ENCODE measurements at regions not wholly inside any gene's neighbourhood (a gene's known extent, or its start where the extent isn't known, plus 50 kb on each side); places are given as distances from the start of the nearest gene placed in this dataset.

GRCh38 chr10:105844676-105845570 lies 1203.8 kb downstream of the SORCS3 start:
- H3K4me3 Mint-ChIP-seq: no peak overlapping the region
- no peaks in the 10 kb centered on the region for H3K36me3 Mint-ChIP-seq
- H3K27ac Mint-ChIP-seq: no peak overlapping the region
- CTCF ChIA-PET: no interaction called here
- peaks cover 14% of the 10 kb centered on the region for H3K4me1 Mint-ChIP-seq
- peaks cover 4% of the 10 kb centered on the region for H3K9me3 Mint-ChIP-seq
- H3K27me3 Mint-ChIP-seq: no peaks in the 10 kb centered on the region
- DNase-seq: no peak

DNA sequence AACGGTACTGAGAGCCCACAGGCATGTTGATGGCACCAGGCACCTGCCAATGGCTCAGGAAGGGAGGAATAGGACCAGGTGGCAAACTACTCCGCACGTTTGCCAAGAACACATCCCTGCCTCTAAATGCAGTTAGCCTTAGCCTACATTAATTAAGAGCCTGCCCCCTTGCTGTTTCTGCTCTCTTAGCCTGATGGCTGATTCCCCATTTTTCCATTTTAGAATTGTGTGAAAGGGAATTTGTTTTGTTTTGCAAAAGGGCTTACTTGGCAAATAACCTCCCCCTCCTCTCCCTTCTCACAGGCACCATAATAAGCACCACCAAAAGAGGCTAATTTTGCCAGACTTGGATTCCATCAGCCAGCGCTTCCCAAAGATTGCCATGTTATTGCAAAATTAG lies 1203.2 kb downstream of the SORCS3 start:
- H3K36me3 Mint-ChIP-seq: no peaks in the 10 kb centered on the region
- H3K27ac Mint-ChIP-seq: no peak overlapping the region
- DNase-seq: no peak
- H3K27me3 Mint-ChIP-seq: no peaks in the 10 kb centered on the region
- H3K4me3 Mint-ChIP-seq: no peak overlapping the region
- H3K9me3 Mint-ChIP-seq: peaks cover 4% of the 10 kb centered on the region
- CTCF ChIA-PET: no interaction called here
- peaks cover 19% of the 10 kb centered on the region for H3K4me1 Mint-ChIP-seq

DNA sequence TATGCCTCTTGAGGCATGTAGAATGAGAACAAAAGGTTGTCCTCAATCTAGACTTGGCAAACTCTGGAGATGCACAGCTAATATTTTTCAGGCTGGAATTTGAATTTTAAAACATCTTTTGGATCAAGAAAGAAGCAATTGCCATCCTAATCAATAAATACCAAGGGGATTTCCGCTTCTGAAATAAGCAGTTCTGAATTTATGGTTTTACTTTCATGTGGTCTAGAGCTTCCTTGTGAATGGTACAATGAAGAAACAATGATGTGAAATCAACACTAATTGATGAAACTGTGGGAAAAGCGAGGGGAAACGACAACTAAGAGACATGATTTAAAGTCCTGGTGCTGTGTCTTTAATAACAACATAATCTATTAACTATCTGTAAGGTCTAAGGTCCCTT lies 1202.7 kb downstream of the SORCS3 start:
- no peak overlapping the region for H3K4me3 Mint-ChIP-seq
- DNase-seq: no peak

DNA sequence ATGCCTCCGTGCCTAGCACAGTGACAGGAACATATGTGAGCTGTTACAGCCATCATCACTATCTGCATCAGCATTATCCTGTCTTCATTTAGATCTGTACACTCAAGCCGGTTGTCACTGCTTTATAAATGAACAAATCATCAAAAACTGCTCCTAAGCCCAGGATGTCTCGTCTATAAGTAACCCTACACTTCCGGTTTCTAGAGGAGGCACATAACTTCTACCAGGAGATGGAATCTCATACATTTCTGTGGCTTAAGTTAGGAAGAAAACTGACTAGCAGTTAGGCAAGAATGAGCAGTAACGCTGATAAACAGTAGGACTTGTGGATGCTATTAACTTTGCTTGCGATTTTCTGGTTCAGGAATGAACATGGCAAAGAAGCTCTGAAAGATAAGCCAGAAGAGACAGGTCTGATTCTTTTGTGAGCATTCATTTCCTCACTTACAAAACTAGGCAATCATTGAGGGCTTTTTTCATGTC lies 1199.2 kb downstream of the SORCS3 start:
- Mint-ChIP-seq H3K9me3 (no peaks in the 10 kb centered on the region), H3K27me3 (no peaks in the 10 kb centered on the region), H3K27ac (no peak overlapping the region), H3K4me1 (peaks cover 37% of the 10 kb centered on the region), H3K4me3 (no peak overlapping the region), H3K36me3 (no peaks in the 10 kb centered on the region)
- DNase-seq: no peak
- CTCF ChIA-PET: no interaction called here

More for the DNA sequence above, 1202.7 kb downstream of the SORCS3 start:
- Mint-ChIP-seq H3K4me1 (peaks cover 20% of the 10 kb centered on the region), H3K27ac (no peak overlapping the region), H3K36me3 (no peaks in the 10 kb centered on the region), H3K27me3 (no peaks in the 10 kb centered on the region), H3K9me3 (peaks cover 4% of the 10 kb centered on the region)
- CTCF ChIA-PET: no interaction called here

- peak overlapping the region; percentile 61 for H3K27ac Mint-ChIP-seq
- peaks cover 27% of the 10 kb centered on the region for H3K4me1 Mint-ChIP-seq
- H3K9me3 Mint-ChIP-seq: no peaks in the 10 kb centered on the region
Measured at GRCh38 chr10:105838392-105838791, 1197.3 kb downstream of the SORCS3 start.

DNA sequence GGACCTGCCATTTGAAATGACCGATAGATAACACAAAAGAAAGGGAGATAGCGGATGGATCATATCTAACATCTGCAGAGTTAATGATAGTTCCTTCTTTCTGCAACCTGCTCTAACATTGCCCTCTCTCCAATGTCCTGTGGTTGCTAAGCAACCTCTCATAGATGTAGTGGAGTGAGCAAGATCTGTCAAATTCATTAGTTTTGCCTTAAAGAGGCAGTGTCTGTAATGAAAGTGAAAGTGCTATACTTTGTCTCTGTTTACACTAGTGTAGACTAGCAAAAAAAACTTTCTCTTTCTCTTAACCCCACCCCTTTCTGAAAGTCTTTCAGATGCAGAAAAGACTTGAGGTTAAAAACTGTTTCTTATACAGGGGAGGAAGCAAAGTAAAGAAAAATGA lies 1196.9 kb downstream of the SORCS3 start:
- H3K27ac Mint-ChIP-seq: peak overlapping the region; percentile 61
- no peak for DNase-seq

More at GRCh38 chr10:105838392-105838791, 1197.3 kb downstream of the SORCS3 start:
- peak overlapping the region; percentile 65 for H3K4me3 Mint-ChIP-seq
- DNase-seq: no peak
- no peaks in the 10 kb centered on the region for H3K27me3 Mint-ChIP-seq
- CTCF ChIA-PET: no interaction called here
- no peaks in the 10 kb centered on the region for H3K36me3 Mint-ChIP-seq

GRCh38 chr10:105834261-105835059 lies 1193.4 kb downstream of the SORCS3 start:
- Mint-ChIP-seq H3K27ac (no peak overlapping the region), H3K36me3 (no peaks in the 10 kb centered on the region), H3K4me1 (peaks cover 20% of the 10 kb centered on the region), H3K9me3 (no peaks in the 10 kb centered on the region), H3K27me3 (no peaks in the 10 kb centered on the region), H3K4me3 (no peak overlapping the region)
- CTCF ChIA-PET: interaction anchor here (1.0 kb wide), 1 partner anchor 14 kb away, joined by 3 read pairs; no protein-coding TSS in a partner anchor
- DNase-seq: no peak

More for the DNA sequence above, 1196.9 kb downstream of the SORCS3 start:
- Mint-ChIP-seq H3K4me3 (peak overlapping the region; percentile 65), H3K27me3 (no peaks in the 10 kb centered on the region), H3K36me3 (no peaks in the 10 kb centered on the region), H3K9me3 (no peaks in the 10 kb centered on the region), H3K4me1 (peaks cover 26% of the 10 kb centered on the region)
- CTCF ChIA-PET: no interaction called here

DNA sequence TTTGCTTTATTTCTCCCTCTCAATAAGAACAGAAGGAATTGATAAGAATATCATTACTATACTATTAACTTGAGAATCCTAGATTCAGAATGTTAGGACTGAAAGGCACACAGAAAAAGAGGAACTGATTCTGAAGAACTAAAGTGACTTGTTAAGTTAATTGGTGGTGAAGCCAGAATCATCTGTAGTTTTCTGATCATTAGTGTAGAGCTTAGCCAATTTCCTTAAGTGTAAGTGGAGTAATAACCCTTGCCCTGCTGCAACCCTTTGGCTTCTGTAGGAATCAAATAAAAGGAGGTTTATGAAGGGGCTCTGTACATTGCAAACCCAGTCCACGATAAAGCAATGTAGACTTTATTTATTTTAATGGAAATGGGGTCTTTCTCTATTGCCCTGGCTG lies 1186.0 kb downstream of the SORCS3 start:
- H3K27ac Mint-ChIP-seq: no peak overlapping the region

DNA sequence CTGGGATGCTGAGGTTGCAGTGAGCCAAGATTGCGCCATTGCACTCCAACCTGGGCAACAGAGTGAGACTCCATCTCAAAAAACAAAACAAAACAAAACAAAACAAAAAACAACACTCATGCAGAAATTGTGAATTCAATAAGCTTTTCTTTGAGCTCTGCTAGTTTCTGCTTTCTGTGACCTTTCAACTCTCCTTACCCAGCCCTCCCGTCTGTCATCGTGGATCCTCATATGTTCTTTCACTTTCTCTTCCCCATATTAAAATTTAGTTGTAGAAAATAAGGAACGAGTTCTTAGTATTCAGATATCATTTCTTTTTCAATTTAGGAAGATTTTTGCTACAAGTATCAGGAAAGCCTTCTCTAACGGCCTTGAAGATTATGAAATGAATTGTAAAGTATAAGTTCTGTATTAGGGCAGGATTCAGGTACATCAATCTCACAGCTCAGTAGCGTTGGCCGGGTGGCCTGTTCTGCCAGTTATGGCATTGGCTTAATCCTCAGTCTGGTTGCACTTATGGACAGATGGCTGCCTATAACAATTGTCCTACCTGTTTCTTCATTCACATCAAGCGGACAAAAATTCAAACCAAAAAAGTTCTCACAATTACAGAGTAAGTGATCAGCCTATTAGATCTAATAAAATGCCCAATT lies 1167.0 kb downstream of the SORCS3 start:
- no peak overlapping the region for H3K27ac Mint-ChIP-seq
- no peak overlapping the region for H3K4me3 Mint-ChIP-seq
- DNase-seq: no peak
- no peaks in the 10 kb centered on the region for H3K36me3 Mint-ChIP-seq
- H3K9me3 Mint-ChIP-seq: no peaks in the 10 kb centered on the region
- CTCF ChIA-PET: no interaction called here
- H3K27me3 Mint-ChIP-seq: no peaks in the 10 kb centered on the region
- no peaks in the 10 kb centered on the region for H3K4me1 Mint-ChIP-seq

More for the DNA sequence above, 1186.0 kb downstream of the SORCS3 start:
- DNase-seq: no peak
- Mint-ChIP-seq H3K36me3 (no peaks in the 10 kb centered on the region), H3K4me3 (no peak overlapping the region), H3K27me3 (no peaks in the 10 kb centered on the region), H3K4me1 (no peaks in the 10 kb centered on the region), H3K9me3 (no peaks in the 10 kb centered on the region)
- CTCF ChIA-PET: no interaction called here

- H3K27me3 Mint-ChIP-seq: no peaks in the 10 kb centered on the region
- DNase-seq: no peak
- H3K4me3 Mint-ChIP-seq: no peak overlapping the region
- H3K36me3 Mint-ChIP-seq: no peaks in the 10 kb centered on the region
- no peaks in the 10 kb centered on the region for H3K4me1 Mint-ChIP-seq
- no peaks in the 10 kb centered on the region for H3K9me3 Mint-ChIP-seq
- CTCF ChIA-PET: no interaction called here
- no peak overlapping the region for H3K27ac Mint-ChIP-seq
Measured at GRCh38 chr10:105803206-105803605, 1162.1 kb downstream of the SORCS3 start.

DNA sequence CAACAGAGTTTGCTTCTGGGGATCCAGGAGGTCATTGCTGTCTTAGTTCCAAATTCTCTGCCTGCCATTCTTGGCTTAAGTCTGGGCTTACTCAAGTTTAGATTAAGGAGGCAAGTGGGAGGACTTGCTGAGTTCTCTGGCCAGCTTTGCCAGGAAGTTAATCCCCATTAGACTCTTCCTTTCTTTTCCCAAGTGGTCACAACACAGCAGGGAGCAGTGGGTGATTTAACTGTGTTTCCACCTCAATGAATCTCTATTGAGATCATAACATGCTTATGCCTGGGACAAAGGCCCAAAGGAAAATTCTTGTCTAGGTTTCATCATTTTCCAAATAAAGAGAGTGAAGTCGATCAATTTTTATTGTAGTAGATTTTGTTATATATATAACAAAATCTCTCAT lies 1159.6 kb downstream of the SORCS3 start:
- no peaks in the 10 kb centered on the region for H3K27me3 Mint-ChIP-seq
- CTCF ChIA-PET: no interaction called here
- no peaks in the 10 kb centered on the region for H3K9me3 Mint-ChIP-seq
- DNase-seq: no peak
- H3K27ac Mint-ChIP-seq: no peak overlapping the region
- no peaks in the 10 kb centered on the region for H3K4me1 Mint-ChIP-seq
- H3K36me3 Mint-ChIP-seq: no peaks in the 10 kb centered on the region
- no peak overlapping the region for H3K4me3 Mint-ChIP-seq

DNA sequence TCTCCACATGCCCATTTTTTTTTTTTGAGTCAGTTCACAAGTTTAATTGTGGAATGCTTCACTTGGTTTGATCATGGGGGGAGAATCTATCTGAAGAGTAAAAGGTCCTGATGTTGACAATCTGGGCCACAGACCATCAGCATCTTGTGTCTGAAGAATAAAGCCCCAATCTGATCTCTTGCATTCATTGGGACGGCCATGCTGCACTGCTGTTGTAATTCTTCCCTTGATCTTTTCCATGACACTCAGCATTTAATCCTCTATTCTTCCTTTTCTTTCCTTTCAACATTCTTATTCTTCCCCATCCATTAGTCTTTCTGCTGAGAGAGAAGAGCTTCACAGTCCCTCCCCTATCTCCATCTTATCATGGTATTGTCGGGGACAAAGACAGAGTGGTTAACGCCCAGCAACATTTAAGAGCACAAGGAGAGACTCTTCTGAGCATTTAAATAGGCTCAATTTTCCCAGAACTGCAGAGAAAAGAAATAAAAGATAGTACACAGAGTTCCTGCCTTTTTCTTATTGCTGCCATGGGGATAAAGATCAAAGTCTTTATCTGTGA lies 1157.3 kb downstream of the SORCS3 start:
- H3K9me3 Mint-ChIP-seq: no peaks in the 10 kb centered on the region
- no peaks in the 10 kb centered on the region for H3K36me3 Mint-ChIP-seq
- H3K4me1 Mint-ChIP-seq: no peaks in the 10 kb centered on the region
- no peak for DNase-seq
- no peaks in the 10 kb centered on the region for H3K27me3 Mint-ChIP-seq
- H3K27ac Mint-ChIP-seq: no peak overlapping the region
- CTCF ChIA-PET: no interaction called here
- no peak overlapping the region for H3K4me3 Mint-ChIP-seq

GRCh38 chr10:105797234-105797890 lies 1156.3 kb downstream of the SORCS3 start:
- no peak for DNase-seq
- H3K27me3 Mint-ChIP-seq: no peaks in the 10 kb centered on the region
- CTCF ChIA-PET: no interaction called here
- H3K4me3 Mint-ChIP-seq: no peak overlapping the region
- no peak overlapping the region for H3K27ac Mint-ChIP-seq
- H3K4me1 Mint-ChIP-seq: no peaks in the 10 kb centered on the region
- H3K9me3 Mint-ChIP-seq: no peaks in the 10 kb centered on the region
- no peaks in the 10 kb centered on the region for H3K36me3 Mint-ChIP-seq

GRCh38 chr10:105793071-105793470 lies 1152.0 kb downstream of the SORCS3 start:
- Mint-ChIP-seq H3K27me3 (no peaks in the 10 kb centered on the region), H3K36me3 (no peaks in the 10 kb centered on the region), H3K4me1 (no peaks in the 10 kb centered on the region), H3K27ac (no peak overlapping the region), H3K4me3 (no peak overlapping the region), H3K9me3 (no peaks in the 10 kb centered on the region)
- CTCF ChIA-PET: no interaction called here
- DNase-seq: no peak
